PC-9 (cell line): ENCODE measurements at regions not wholly inside any gene's neighbourhood (a gene's known extent, or its start where the extent isn't known, plus 50 kb on each side); places are given as distances from the start of the nearest gene placed in this dataset.

Source experiments
- EZH2 ChIP-seq: fragments of 200-600 bp; sonication (generic); IDR thresholded peaks from 2 replicates; pipeline ENCODE4 v1.8.0; 2017; ENCODE audit warnings: antibody characterized with exemption, low read depth
- TF ChIP-seq, protein P1 (sequence below): fragments of 200-600 bp; sonication (generic); conservative IDR thresholded peaks from 2 replicates; pipeline ENCODE4 v1.6.1; 2017; ENCODE audit warnings: mixed run types, antibody characterized with exemption, mild to moderate bottlenecking, moderate library complexity

DNA sequence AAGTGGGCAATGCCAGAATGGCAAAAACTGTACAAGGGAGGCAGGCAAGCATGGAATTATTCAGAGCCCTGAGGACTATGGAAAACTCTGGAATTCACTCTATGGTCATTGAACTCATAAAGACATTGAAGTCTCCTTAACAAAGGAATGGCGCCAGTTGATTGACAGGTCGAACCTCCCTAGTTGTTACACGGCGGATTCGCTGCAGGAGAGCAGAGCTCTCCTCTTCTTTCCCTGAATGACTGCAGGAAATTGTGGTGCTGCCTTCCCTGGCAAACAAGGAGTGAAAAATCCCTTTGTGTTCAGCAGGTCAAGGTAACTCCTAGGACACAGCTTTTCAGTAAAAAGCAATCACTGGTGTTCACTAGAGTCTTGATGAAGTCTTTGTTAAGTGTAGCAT is 732.8 kb upstream of the FRG1 start:
- TF ChIP-seq, protein P1, sequence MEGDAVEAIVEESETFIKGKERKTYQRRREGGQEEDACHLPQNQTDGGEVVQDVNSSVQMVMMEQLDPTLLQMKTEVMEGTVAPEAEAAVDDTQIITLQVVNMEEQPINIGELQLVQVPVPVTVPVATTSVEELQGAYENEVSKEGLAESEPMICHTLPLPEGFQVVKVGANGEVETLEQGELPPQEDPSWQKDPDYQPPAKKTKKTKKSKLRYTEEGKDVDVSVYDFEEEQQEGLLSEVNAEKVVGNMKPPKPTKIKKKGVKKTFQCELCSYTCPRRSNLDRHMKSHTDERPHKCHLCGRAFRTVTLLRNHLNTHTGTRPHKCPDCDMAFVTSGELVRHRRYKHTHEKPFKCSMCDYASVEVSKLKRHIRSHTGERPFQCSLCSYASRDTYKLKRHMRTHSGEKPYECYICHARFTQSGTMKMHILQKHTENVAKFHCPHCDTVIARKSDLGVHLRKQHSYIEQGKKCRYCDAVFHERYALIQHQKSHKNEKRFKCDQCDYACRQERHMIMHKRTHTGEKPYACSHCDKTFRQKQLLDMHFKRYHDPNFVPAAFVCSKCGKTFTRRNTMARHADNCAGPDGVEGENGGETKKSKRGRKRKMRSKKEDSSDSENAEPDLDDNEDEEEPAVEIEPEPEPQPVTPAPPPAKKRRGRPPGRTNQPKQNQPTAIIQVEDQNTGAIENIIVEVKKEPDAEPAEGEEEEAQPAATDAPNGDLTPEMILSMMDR, result no peak
- TF ChIP-seq EZH2, result no peak
